ENCODE measurements at regions not wholly inside any gene's neighbourhood (a gene's known extent, or its start where the extent isn't known, plus 50 kb on each side); places are given as distances from the start of the nearest gene placed in this dataset.
"Not testable (repeated sequence)": the region's sequence is repeated elsewhere in the genome, so short reads cannot be mapped to it uniquely, and the experiment has no call there.

GRCh38 chr2:83994633-83995179 is 464.4 kb downstream of the SUCLG1 start:
- H3K4me3 ChIP-seq (ENCODE audit: severe bottlenecking) = no peak overlapping the region

GRCh38 chr2:83993873-83994632 is 465.0 kb downstream of the SUCLG1 start:
- Histone ChIP-seq H3K4me1 (ENCODE audit: insufficient read depth, poor library complexity, severe bottlenecking) (no peaks in the 10 kb centered on the region), H3K27me3 (ENCODE audit: insufficient read depth, poor library complexity, severe bottlenecking) (no peaks in the 10 kb centered on the region), H3K27ac (ENCODE audit: poor library complexity, severe bottlenecking) (no peak overlapping the region), H3K9me3 (ENCODE audit: severe bottlenecking) (no peaks in the 10 kb centered on the region), H3K4me3 (ENCODE audit: severe bottlenecking) (no peak overlapping the region), H3K36me3 (ENCODE audit: low read depth) (no peaks in the 10 kb centered on the region)
- ATAC-seq (ENCODE audit: low read depth) (no peak), DNase-seq (ENCODE audit: low spot score) (no peak)
- no peak for TF ChIP-seq CTCF (IDR thresholded peaks at IDR 0.05; ENCODE audit: poor library complexity, severe bottlenecking)

More at GRCh38 chr2:83994633-83995179, 464.4 kb downstream of the SUCLG1 start:
- H3K27ac ChIP-seq (ENCODE audit: poor library complexity, severe bottlenecking) = no peak overlapping the region
- no peak for DNase-seq (ENCODE audit: low spot score)
- H3K36me3 ChIP-seq (ENCODE audit: low read depth) = no peaks in the 10 kb centered on the region
- H3K27me3 ChIP-seq (ENCODE audit: insufficient read depth, poor library complexity, severe bottlenecking) = no peaks in the 10 kb centered on the region
- H3K4me1 ChIP-seq (ENCODE audit: insufficient read depth, poor library complexity, severe bottlenecking) = no peaks in the 10 kb centered on the region
- no peak for TF ChIP-seq CTCF (IDR thresholded peaks at IDR 0.05; ENCODE audit: poor library complexity, severe bottlenecking)
- H3K9me3 ChIP-seq (ENCODE audit: severe bottlenecking) = no peaks in the 10 kb centered on the region
- ATAC-seq (ENCODE audit: low read depth) = no peak

- Histone ChIP-seq H3K27me3 (ENCODE audit: insufficient read depth, poor library complexity, severe bottlenecking) (no peaks in the 10 kb centered on the region), H3K4me3 (ENCODE audit: severe bottlenecking) (no peak overlapping the region), H3K9me3 (ENCODE audit: severe bottlenecking) (peaks cover 3% of the 10 kb centered on the region), H3K27ac (ENCODE audit: poor library complexity, severe bottlenecking) (no peak overlapping the region), H3K4me1 (ENCODE audit: insufficient read depth, poor library complexity, severe bottlenecking) (no peaks in the 10 kb centered on the region), H3K36me3 (ENCODE audit: low read depth) (no peaks in the 10 kb centered on the region)
- TF ChIP-seq CTCF (IDR thresholded peaks at IDR 0.05; ENCODE audit: poor library complexity, severe bottlenecking) = no peak
- no peak for ATAC-seq (ENCODE audit: low read depth)
- no peak for DNase-seq (ENCODE audit: low spot score)
Observed at GRCh38 chr2:83991992-83992391, 467.1 kb downstream of the SUCLG1 start.

- no peaks in the 10 kb centered on the region for H3K4me1 ChIP-seq (ENCODE audit: insufficient read depth, poor library complexity, severe bottlenecking)
- ATAC-seq (ENCODE audit: low read depth) = no peak
- no peak for DNase-seq (ENCODE audit: low spot score)
- no peaks in the 10 kb centered on the region for H3K27me3 ChIP-seq (ENCODE audit: insufficient read depth, poor library complexity, severe bottlenecking)
- TF ChIP-seq CTCF (IDR thresholded peaks at IDR 0.05; ENCODE audit: poor library complexity, severe bottlenecking) = no peak
- no peaks in the 10 kb centered on the region for H3K36me3 ChIP-seq (ENCODE audit: low read depth)
- no peak overlapping the region for H3K27ac ChIP-seq (ENCODE audit: poor library complexity, severe bottlenecking)
- peaks cover 3% of the 10 kb centered on the region for H3K9me3 ChIP-seq (ENCODE audit: severe bottlenecking)
- H3K4me3 ChIP-seq (ENCODE audit: severe bottlenecking) = no peak overlapping the region
Observed at GRCh38 chr2:83990636-83991035, 468.4 kb downstream of the SUCLG1 start.

GRCh38 chr2:83976628-83977027 is 482.5 kb downstream of the SUCLG1 start:
- not testable (repeated sequence) for H3K27ac ChIP-seq (ENCODE audit: poor library complexity, severe bottlenecking); H3K4me3 ChIP-seq (ENCODE audit: severe bottlenecking); ATAC-seq (ENCODE audit: low read depth); DNase-seq (ENCODE audit: low spot score); H3K27me3 ChIP-seq (ENCODE audit: insufficient read depth, poor library complexity, severe bottlenecking); H3K36me3 ChIP-seq (ENCODE audit: low read depth); H3K4me1 ChIP-seq (ENCODE audit: insufficient read depth, poor library complexity, severe bottlenecking); H3K9me3 ChIP-seq (ENCODE audit: severe bottlenecking)

Data from RWPE2 (cell line).